ENCODE measurements at regions not wholly inside any gene's neighbourhood (a gene's known extent, or its start where the extent isn't known, plus 50 kb on each side); places are given as distances from the start of the nearest gene placed in this dataset.
A peak's percentile ranks its signal among the peaks of the same experiment; 100 is the strongest.
"Not testable (repeated sequence)": the region's sequence is repeated elsewhere in the genome, so short reads cannot be mapped to it uniquely, and the experiment has no call there.

GRCh38 chr6:80605165-80605989 lies 498.9 kb downstream of the BCKDHB start:
- DNase-seq, result peak; percentile 3

DNA sequence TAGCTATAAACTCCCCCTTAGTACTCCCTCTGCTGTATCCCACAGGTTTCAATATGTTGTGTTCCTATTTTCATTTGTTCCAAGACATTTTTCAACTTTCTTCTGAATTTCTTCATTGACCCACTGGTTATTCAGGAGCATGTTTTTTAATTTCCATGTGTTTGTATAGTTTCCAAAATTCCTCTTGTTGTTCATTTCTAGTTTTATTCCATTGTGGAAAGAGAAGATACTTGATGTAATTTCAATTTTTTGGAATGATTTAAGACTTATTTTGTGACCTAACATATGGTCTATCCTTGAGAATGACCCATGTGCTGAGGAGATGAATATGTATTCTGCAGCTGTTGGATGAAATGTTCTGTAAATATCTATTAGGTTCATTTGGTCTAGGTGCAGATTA lies 497.2 kb downstream of the BCKDHB start:
- no peak for DNase-seq

GRCh38 chr6:80594461-80594860 lies 488.0 kb downstream of the BCKDHB start:
- no peak for DNase-seq

DNA sequence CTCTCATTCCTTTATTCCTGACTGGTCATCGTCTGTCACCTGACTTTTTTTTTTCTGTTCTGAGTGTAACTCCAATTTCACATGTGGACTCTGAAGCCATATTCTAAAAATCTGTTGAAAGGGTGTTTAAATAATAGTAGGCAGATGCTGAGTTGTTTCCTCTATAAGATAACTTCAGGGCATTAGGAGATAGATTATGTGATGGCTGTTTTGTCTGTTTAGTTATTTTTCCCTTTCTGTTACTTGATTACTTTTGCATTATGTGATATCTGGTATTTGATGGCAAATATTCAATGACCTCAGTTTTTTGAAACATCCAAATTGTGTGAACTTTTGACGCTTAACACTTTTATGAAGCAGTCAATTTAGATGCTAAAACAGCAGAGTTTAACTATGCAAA lies 486.0 kb downstream of the BCKDHB start:
- DNase-seq, result no peak

DNA sequence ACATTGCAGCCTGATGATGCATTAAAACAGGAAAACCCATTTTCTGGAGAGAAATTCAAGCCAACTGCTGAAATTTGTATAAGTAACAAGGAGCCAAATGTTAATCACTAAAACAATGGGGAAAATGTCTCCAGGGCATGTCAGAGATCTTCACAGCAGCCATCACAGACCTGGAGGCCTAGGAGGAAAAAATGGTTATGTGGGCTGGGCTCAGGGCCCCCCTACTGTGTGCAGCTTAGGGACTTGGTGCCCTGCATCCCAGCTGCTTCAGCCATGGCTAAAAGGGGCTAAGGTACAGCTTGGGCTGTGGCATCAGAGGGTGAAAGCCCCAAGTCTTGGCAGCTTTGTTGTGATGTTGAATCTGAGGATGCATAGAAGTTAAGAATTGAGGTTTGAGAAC lies 479.8 kb downstream of the BCKDHB start:
- no peak for DNase-seq

DNA sequence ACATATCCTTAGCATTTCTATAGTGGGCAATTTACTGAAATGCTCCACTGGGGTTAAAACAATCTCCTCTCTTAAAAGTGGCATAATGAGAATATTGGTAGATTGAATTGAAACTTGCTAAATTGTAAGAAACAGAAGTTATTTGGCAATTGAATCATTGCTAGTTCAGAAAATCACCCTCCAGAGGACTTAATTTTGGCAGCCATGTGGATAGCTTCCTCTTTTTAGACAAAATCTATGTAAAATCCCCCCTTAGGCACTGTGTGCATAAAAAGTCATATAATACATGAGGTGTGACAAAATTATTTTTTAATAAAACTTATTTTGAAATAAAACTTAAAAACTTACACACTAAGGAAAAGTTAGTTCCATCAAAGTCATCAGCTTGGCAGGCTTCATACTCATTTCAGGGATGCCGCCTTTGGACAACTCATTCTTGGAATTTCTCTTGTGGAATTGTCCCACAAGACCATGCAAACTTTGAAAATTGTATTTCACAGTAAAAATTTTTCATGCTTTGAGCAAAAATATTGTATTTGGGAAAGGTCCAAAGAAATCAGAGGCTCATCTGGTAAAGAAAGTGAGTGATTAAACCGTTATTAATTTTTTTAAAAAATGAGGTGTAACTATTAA lies 473.0 kb downstream of the BCKDHB start:
- DNase-seq, result no peak

DNA sequence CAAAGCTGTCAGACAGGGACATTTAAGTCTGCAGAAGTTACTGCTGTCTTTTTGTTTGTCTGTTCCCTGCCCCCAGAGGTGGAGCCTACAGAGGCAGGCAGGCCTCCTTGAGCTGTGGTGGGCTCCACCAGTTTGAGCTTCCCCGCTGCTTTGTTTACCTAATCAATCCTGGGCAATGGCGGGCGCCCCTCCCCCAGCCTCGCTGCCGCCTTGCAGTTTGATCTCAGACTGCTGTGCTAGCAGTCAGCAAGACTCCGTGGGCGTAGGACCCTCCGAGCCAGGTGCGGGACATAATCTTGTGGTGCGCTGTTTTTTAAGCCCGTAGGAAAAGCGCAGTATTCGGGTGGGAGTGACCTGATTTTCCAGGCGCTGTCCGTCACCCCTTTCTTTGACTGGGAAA lies 466.8 kb downstream of the BCKDHB start:
- not testable (repeated sequence) for DNase-seq

- DNase-seq, result no peak
Observed at GRCh38 chr6:80566361-80566760, 459.9 kb downstream of the BCKDHB start.

GRCh38 chr6:80553071-80553740 lies 446.7 kb downstream of the BCKDHB start:
- DNase-seq, result no peak

- DNase-seq, result no peak
Observed at GRCh38 chr6:80550748-80551147, 444.3 kb downstream of the BCKDHB start.

- no peak for DNase-seq
Observed at GRCh38 chr6:80550281-80550680, 443.8 kb downstream of the BCKDHB start.

DNA sequence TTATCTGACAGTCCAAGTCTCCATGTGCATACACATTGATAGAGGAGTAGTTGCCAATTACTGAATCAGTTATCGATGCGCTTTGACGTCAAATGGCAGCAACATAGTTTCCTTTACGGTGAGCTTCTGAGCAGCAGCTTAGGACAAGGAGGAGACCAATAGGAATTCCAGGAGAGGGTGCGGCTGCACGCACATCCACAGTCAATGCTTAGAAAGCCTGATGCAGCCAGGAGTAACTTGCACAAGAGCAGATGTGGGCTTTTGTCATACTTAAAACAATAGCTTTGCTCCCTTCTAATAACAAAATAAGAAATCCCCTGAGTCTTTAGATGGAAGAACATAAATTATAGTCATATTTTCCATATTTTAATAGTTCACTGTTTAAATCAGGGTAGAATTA lies 442.1 kb downstream of the BCKDHB start:
- no peak for DNase-seq

- no peak for DNase-seq
Observed at GRCh38 chr6:80547827-80548226, 441.4 kb downstream of the BCKDHB start.

GRCh38 chr6:80544976-80545722 lies 438.7 kb downstream of the BCKDHB start:
- no peak for DNase-seq

DNA sequence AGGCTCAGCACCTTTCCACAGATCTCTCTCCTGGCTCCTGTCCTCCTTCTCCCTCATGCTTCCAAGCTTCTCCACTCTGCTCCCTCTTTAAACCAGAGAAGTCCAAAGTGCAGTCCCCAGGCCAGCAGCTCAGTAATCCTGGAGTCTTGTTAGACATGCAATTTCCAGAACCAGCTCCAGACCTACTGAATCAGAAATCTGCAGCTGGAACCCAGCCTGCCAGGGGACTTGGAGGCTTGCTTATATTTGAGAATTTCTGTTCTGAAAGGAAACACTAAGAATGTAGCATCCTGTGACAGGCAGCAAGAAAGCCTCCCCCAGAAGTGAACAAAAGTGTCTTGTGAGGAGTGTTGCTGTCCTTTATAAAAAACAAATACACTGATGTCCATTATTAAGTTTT lies 438.1 kb downstream of the BCKDHB start:
- no peak for DNase-seq

- no peak for DNase-seq
Observed at GRCh38 chr6:80543598-80544222, 437.2 kb downstream of the BCKDHB start.

GRCh38 chr6:80543151-80543550 lies 436.7 kb downstream of the BCKDHB start:
- no peak for DNase-seq

- no peak for DNase-seq
Observed at GRCh38 chr6:80541886-80542285, 435.4 kb downstream of the BCKDHB start.

- DNase-seq, result no peak
Observed at GRCh38 chr6:80541181-80541580, 434.7 kb downstream of the BCKDHB start.

GRCh38 chr6:80540700-80541099 lies 434.2 kb downstream of the BCKDHB start:
- DNase-seq, result no peak

- no peak for DNase-seq
Observed at GRCh38 chr6:80537118-80537972, 430.9 kb downstream of the BCKDHB start.

Measured in CD4-positive, alpha-beta T cell treated with Interleukin-4 for 4 hours (primary cell).